NB4 (cell line): ENCODE measurements at regions not wholly inside any gene's neighbourhood (a gene's known extent, or its start where the extent isn't known, plus 50 kb on each side); places are given as distances from the start of the nearest gene placed in this dataset.

Experiments used
- DNase-seq: peaks from one replicate; pipeline ENCODE4 v3.0.0; 2010; ENCODE audit warnings: low read depth
- H3K4me3 ChIP-seq: one replicate; pipeline ENCODE4 v1.5.1; 2011; ENCODE audit warnings: mild to moderate bottlenecking, low read depth, low read length, moderate library complexity
- MAX ChIP-seq: IDR thresholded peaks from 2 replicates; pipeline ENCODE4 v1.6.1; 2011; ENCODE audit warnings: low read depth, low read length
- MYC ChIP-seq: IDR thresholded peaks from 2 replicates; pipeline ENCODE4 v1.6.1; 2011; ENCODE audit warnings: low read depth, low read length
- POLR2A ChIP-seq: IDR thresholded peaks from 2 replicates; pipeline ENCODE4 v1.6.1; 2011; ENCODE audit warnings: mild to moderate bottlenecking; ENCODE audit not compliant: insufficient read length; ENCODE audit errors: extremely low read depth
- TF ChIP-seq, protein P1 (sequence below): IDR thresholded peaks from one replicate; pipeline ENCODE4 v1.5.1; 2012; ENCODE audit warnings: low read depth, low read length

DNA sequence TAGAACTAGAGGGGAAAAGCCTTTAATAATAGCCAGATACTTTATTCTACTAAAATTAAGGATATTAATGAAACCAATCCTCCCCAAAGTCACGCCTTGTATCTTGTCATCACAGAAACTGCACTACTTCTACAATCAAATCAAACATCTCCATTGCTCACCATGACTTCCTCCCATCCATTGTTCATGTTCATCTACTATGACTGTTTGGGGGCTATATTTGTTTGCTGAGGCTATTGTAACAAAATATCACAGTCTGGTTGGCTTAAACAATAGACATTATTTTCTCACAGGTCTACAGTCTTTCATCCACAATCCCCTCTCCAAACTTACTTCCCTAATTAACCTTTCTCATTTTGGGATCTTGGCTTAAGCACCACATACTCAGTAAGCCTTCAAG, 193.6 kb upstream of the FSCB start:
- TF ChIP-seq MYC (no peak), POLR2A (no peak), MAX (no peak)
- TF ChIP-seq, protein P1, sequence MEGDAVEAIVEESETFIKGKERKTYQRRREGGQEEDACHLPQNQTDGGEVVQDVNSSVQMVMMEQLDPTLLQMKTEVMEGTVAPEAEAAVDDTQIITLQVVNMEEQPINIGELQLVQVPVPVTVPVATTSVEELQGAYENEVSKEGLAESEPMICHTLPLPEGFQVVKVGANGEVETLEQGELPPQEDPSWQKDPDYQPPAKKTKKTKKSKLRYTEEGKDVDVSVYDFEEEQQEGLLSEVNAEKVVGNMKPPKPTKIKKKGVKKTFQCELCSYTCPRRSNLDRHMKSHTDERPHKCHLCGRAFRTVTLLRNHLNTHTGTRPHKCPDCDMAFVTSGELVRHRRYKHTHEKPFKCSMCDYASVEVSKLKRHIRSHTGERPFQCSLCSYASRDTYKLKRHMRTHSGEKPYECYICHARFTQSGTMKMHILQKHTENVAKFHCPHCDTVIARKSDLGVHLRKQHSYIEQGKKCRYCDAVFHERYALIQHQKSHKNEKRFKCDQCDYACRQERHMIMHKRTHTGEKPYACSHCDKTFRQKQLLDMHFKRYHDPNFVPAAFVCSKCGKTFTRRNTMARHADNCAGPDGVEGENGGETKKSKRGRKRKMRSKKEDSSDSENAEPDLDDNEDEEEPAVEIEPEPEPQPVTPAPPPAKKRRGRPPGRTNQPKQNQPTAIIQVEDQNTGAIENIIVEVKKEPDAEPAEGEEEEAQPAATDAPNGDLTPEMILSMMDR: no peak
- no peak for DNase-seq
- no peak overlapping the region for H3K4me3 ChIP-seq

DNA sequence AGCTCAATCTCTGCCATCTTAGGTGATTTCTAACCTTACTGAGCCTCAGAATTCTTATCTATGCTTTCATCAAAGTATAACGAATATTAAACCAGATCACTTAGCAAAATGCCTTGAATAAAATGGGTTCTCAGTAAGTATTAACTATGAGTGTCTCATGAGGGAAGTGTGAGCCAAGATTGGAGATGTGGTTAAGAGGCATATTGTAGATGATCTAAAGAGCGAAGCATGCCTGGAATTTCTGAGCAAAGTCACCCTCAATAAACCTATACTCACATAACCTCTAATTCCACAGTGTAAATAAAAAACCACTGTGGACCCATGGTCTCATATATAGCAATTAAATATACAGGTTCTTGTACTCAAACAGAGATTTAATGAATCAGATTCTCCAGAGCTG, 193.1 kb upstream of the FSCB start:
- no peak overlapping the region for H3K4me3 ChIP-seq
- TF ChIP-seq MAX: no peak
- TF ChIP-seq, protein P1: no peak
- TF ChIP-seq MYC: no peak
- no peak for TF ChIP-seq POLR2A
- no peak for DNase-seq

DNA sequence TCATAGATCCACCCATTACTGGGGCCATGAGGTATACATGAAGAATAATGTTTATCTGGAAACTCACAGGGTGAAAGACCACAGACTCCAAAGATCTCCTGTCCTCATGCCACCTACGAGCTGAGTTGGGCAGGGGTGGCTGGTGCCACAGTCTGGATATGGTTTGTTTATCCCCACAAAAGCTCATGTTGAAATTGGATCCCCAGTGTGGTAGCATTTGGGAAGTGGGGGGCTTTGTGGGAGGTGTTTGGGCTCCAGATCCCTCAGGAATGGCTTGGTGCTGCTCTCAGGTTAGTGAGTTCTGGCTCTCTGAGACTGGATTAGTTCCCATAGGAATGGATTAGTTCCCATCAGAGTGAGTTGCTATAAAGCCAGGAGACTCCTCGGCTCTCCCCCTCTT, 192.3 kb upstream of the FSCB start:
- no peak for DNase-seq
- TF ChIP-seq MAX (no peak), MYC (no peak), POLR2A (no peak)
- TF ChIP-seq, protein P1: no peak
- no peak overlapping the region for H3K4me3 ChIP-seq

DNA sequence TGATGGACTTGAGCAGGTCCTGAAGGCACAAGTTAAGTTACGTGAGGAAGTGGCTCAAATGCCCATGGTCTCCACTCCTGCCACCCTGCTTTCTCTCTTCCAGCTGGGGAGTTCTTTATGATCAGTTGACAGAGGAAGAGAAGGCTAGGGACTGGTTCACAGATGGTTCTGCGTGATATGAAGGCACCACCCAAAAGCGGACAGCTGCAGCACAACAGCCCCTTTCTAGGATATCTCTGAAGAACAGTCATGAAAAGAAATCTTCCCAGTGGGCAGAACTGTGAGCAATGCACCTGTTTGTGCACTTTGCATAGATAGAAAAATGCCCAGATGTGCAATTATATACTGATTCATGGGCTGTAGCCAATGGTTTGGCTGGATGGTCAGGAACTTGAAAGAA, 162.4 kb upstream of the FSCB start:
- TF ChIP-seq MYC: no peak
- TF ChIP-seq, protein P1: no peak
- no peak for TF ChIP-seq MAX
- TF ChIP-seq POLR2A: no peak
- H3K4me3 ChIP-seq: no peak overlapping the region
- DNase-seq: no peak

GRCh38 chr14:44663136-44663535, 156.1 kb upstream of the FSCB start:
- H3K4me3 ChIP-seq: no peak overlapping the region
- TF ChIP-seq POLR2A: no peak
- TF ChIP-seq, protein P1: no peak
- TF ChIP-seq MYC: no peak
- TF ChIP-seq MAX: no peak
- no peak for DNase-seq

- H3K4me3 ChIP-seq: no peak overlapping the region
- TF ChIP-seq MYC: no peak
- TF ChIP-seq POLR2A: no peak
- TF ChIP-seq, protein P1: no peak
- no peak for TF ChIP-seq MAX
- no peak for DNase-seq
Measured at GRCh38 chr14:44662250-44662891, 155.3 kb upstream of the FSCB start.
